GM19238 (cell line): ENCODE measurements at regions not wholly inside any gene's neighbourhood (a gene's known extent, or its start where the extent isn't known, plus 50 kb on each side); places are given as distances from the start of the nearest gene placed in this dataset.
"Not testable (repeated sequence)": the region's sequence is repeated elsewhere in the genome, so short reads cannot be mapped to it uniquely, and the experiment has no call there.

Experiments used
- DNase-seq: peaks from one replicate; pipeline ENCODE4 v3.0.0; 2011; ENCODE audit warnings: low spot score; ENCODE audit not compliant: insufficient read length

DNA sequence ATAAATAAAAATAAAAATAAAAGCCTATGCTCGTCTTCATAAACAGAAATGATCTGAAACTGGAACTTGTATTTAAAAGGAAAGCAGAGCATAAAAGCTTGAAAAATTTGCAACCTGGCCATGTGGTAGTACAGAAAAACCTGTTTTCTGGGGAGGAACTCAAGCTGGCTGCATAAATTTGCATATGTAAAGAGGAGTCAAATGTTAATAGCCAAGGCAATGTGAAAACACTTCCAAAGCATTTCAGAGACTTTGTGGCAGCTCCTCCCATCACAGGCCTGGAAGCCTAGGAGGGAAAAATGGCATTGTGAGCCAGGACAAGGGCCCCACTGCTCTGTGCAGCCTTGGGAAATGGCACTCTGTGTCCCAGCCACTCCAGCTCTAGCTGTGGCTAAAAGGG, 727.9 kb upstream of the DIAPH2 start:
- DNase-seq: no peak

DNA sequence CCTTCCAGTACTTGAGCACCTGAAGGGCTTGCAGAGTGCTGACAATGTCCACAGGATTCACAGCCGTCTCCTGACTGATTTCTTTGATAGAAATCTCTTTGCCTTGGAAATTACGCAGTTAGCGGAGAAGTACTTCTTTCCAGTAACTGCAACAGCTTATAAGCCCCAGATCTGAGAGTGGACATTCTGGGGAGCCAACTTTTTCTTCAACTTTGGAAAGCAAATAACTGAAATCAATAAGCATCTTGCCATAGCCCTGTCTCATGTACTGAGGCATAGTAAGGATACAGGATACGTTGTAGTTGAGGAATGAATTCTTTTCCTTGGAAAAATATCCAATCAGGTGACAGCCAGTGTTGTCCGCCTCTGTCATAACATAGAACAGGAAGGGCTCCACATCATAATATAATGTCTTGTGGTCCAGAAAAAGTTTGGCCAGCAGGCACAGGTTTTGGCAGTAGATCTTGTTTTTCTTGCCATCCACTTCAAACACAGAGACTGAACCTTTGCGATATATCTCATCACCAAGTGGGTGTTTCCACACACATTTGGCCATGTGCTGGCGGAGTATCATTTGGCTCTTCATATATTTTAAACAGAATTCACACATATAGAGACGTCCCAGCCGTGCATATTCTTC, 711.1 kb upstream of the DIAPH2 start:
- DNase-seq: not testable (repeated sequence)

DNA sequence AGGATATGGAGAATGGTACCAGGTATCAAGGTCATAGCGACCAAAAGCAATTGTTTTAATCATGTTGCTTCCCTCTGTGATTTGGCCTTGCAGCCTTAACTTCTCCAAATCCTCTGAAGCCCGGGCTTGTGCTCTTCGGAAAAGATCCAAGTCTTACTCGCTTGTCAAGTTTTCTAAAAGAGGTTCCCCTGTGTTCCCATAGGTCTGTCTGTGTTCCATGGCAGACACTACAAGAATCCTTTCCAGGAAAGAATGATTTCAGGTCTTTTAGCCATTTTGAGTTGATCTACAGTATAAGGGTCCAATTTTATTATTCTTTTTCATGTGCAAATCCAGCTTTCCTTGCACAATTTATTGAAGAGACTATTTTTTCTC, 710.6 kb upstream of the DIAPH2 start:
- no peak for DNase-seq

DNA sequence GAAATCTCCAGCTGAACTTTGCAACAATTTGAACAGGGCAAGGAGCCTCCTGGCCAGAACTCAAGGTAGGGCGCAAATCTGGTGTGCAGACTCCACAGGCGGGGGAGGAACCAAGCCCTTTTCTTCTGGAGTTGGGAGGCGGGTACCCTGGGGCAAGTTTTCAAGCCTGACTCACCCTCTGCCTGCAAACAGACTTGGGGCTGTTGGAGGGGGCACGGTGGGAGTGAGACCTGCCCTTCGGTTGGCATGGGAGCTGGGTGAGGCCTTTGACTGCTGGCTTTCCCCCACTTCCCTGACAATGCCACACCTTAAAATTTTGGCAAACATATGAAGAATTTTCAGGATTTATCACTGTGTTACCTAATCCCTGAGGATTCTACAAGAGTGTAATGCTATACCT, 709.8 kb upstream of the DIAPH2 start:
- no peak for DNase-seq

DNA sequence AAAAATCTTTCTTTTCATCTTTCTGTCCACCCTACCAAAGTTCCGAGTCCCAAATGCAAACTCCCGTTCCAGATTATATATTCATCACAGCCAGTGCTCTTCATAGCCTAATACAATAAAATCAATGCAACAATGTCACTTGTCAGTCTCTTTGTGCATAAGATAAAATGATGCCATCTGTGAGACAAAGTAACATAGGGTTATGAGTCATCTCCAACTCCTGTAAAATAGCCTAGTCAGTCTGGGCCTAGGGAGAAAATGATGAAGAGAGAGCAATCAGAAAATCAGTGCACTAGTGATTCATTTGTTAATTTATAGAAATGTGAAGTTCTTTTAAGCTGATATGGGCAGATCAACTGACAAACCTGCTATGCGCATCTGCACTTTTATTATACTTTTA, 689.1 kb upstream of the DIAPH2 start:
- no peak for DNase-seq

DNA sequence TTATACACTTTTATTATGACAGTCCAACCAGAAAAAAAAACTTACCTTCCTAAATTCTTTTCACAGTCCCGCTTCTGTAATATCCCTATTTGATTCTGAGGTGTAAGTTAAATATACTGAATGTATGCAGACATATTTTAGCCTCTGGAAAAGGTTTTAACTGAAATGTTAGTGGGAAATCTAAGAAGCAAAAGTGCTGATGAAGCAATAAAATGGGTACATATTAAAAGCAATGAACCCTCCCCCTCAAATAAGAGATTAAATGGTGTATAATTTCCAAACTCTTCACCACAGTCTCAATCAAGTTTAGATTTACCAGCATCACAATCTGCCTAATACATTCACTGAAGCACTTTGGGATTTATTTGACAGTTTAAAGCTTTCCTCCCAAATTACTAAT, 688.3 kb upstream of the DIAPH2 start:
- DNase-seq: no peak

DNA sequence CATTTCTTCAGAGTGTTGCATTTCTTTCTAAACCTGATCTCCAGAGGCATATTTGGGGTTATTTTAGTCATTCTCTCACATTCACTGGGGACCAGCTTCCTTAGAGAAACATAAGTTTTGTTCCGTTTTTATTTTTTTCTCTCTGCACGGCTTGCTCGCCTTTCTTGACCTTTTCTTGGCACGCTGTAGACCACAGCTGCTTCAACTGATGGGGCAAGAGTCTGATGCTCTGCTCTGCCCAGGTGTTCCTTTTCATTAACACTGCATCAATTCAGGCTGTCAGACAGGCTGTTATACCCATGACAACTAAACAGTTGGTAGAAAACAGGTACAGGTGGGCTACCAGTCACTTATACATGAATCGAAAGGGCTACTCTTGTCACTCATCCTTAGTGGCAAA, 682.2 kb upstream of the DIAPH2 start:
- no peak for DNase-seq

DNA sequence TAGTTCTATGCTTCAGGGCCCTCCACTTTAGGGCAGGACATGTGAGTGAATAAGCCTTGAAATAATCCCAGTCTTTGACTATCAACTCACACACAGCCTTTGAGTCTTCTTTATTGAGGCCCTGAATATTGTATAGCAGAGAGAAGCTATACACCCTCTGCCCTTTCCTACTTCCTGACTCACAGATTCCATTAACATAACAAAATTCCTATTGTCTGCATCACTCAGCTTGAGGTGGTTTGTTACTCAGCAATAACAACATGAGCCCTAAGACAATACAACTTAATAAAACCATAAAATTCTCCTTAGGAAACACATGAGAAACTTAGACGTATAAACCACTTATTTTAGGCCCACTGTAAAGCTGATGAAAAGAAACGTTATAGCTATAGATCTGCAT, 680.3 kb upstream of the DIAPH2 start:
- no peak for DNase-seq

DNA sequence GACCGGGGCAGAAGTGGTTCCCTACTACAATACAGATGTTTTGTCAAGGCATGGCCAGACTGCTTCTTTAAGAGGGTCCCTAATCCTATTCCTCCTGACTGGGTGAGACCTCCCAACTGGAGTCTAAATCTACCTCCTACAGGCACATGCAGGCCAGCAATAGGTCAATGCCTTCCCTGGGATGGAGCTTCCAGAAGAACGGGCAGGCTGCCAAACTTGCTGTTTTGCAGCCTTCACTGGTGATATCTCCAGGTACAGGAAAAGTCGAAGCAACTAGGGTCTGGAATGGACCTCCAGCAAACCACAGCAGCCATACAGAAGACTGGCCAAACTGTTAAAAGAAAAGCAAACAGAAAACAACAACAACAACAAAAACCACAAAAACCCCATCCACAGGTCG, 678.4 kb upstream of the DIAPH2 start:
- DNase-seq: no peak

DNA sequence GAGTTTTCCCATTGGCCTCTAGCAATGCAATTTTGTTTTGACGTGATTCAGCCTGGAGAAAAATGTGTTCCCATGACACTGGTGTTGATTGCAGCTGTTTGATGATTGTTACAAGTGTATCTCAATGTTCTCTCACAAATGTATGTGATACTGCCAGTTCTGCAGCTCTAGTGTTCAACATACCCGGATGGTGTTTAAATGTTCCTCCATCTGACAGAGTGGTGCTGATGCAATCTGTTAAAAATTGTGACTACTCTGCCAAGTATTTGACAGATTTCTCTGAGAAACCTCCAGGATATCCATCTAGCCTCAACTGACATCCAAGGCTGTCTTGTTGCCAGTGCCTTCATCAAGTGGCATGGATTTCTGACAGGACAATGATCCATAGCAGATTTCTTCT, 657.2 kb upstream of the DIAPH2 start:
- DNase-seq: no peak

DNA sequence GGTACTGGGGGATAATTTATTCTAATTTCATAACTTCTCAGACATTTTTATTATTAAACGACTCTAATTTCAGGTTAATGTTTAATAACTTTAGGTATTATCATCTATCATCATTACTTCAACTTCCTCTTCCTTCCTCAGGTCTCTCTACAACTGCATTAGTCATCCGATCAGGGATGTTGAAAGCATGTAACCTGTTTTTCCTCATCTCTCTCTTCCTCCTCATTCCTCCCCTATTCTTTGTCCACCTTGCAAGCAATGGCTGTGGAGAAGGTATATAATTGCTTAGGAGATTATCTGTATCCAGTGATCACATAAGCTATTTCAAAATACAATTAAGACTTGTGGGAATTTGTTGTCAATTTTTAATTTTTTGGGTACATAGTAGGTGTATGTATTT, 632.6 kb upstream of the DIAPH2 start:
- DNase-seq: no peak

DNA sequence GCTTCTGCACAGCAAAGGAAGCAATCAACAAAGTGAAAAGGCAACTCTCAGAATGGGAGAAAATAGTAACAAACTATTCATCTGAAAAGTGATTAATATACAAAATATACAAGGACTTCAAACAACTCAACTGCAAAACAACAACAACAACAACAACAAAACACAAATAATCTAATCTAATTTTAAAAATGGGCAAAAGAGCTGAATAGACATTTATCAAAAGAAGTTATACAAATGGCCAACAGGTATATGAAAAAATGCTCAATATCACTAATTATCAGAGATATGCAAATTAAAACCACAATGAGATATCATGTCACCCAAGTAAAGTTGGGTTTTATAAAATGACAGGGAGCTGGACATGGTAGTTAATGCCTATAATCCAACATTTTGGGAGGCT, 602.8 kb upstream of the DIAPH2 start:
- no peak for DNase-seq

DNA sequence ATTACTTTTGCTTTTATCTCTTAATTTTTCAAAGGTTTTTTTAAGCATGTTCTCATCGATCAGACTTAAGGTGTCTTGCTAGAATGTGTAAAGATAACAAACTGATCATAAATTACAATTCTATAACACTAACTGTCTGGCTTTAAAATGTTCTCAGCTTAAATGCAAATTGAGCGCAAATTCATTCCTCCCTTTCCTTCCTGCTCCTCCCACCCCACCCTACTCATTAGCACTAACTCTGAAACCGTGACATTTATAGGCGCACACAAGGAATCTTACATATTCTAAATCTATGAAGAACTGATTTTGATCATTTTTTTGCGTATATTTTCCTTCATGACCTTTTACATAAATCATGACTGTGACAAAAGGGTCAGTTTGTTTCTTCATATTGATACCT, 590.0 kb upstream of the DIAPH2 start:
- DNase-seq: no peak

DNA sequence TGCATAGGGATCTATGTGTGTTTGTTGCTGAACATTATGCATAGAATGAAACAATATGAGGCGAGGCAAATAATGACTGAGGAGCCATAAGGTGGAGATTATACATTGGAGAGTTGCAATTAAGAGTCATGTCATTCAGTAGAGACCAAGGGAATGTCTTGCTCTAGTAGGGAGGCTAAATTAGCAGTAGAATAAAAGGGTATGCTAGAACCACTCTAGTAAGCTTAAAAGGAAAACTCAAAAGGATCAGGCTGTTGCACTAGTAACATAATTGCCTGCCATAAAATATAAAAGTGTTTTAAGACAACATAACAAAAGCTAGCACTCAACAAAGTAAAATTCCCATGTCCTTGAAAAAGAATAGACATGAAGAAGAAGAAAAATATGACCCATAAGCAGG, 586.2 kb upstream of the DIAPH2 start:
- DNase-seq: no peak

DNA sequence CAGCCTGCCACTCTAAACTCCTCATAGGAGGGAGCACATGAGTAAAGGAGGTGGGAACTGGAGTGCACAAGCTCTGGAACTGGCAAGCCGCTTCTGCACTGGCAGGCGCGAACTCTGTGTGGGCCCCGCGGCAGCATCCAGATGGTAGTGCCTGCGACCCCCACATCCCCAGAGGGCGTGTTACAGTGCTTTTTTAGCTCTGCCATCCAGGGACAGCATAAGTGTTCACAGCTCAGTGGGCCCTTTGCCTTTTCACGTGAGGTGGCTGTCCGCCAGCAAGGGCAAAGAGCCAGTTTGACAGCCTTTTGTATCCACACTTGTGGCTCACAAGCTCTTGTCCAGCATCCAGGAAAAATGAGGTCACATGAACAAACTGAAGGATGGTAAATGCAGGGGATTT, 581.6 kb upstream of the DIAPH2 start:
- DNase-seq: no peak

DNA sequence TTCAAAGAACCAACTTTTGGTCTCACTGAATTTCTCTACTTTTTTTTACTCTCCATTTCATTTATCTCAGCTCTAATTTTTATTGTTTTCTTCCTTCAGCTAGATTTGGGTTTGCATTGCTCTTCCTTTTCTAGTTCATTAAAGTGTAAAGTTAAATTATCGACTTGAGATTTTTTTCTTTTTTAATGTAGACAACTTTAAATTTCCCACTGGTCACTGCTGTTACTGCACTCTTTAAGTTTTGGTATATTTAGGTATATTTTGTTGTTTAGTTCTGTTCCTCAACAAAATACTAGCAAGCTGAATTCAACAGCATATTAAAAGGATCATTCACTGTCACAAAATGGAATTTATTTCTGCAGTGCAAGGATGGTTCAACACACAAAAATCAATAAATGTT, 572.0 kb upstream of the DIAPH2 start:
- DNase-seq: no peak

DNA sequence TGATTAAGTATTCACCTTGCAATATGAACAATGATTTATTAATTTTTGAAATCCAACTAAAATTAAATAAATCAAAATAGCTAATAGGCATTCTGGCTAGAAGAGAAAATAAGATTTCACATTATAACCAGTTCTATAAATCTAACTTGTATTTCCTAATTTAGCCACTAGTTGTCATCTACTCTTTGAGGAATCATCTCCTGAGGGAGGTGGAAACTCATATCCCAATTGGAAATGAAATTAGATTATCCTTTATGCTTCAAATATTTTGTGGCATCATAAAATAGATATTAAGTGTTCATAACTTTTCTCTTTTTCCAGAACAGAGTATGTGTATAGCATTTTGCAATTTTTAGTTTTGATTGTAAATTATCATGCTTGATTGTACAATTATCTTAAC, 558.5 kb upstream of the DIAPH2 start:
- no peak for DNase-seq

DNA sequence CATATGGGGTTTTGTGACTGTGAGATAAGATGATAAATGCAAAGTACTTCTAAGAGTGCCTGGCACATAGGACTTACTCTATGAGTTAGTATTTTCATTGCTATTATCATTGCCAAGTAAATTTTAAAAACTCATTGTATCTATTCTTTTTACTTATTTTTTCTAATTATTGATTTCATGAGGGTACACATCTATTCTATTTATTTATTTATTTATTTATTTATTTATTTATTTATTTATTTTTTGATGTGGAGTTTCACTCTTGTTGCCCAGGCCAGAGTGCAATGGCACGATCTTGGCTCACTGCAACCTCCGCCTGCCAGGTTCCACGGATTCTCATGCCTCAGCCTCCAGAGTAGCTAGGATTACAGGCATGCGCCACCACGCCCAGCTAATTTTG, 556.6 kb upstream of the DIAPH2 start:
- not testable (repeated sequence) for DNase-seq

DNA sequence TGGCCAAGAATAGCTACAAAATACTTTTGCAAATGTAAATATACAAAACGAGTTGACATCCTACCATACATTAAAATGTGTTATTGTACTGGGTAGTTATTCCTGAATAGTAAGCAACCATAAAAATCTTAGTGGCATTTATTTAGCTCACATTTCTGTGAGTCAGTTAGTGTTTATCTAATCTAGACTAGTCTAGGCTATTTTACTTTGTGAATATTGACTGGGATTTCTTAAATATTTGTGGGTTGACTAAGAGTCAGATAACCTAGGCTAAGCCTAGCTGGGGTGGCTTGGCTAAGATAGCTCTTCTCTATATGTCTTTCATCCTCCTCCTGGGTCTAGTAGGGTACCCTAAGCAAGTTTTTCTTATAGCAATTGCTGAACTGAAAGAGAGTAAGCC, 543.8 kb upstream of the DIAPH2 start:
- no peak for DNase-seq

DNA sequence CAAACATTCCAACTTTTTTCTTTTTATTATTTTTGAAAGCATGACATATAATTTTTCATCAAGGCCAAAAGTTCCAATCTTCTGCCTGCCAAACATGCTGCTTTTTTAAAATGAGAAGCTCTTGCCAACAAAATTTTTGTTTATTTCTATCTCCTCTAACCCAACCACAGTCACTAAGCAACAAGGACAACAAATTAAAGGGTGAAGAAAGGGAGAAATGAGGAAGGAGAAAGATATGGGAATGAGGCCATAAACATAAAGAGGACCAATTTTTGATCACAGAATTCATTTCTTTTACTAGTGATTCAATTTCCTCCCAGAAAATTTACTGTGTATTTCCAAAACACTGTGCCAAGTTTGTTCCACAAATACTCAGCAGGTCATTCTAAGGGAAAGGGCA, 537.0 kb upstream of the DIAPH2 start:
- no peak for DNase-seq

DNA sequence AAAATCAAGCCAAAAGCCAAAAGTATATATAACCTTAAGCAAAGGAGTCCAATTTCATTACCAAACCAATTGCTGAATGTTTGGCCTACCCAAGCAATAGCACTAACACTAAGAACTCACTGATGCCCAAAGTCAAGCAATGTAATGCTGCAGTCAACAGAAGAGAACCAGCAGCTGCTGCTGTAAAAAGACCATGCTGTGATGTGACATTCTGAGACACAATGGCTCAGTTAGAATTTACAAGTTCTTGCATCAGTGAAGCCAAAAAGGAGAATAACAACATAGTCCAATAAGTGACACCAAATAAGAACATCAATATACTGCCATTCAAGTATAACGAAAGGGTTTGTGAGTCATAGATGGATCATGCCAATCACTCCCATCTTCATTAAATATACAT, 514.0 kb upstream of the DIAPH2 start:
- DNase-seq: no peak

DNA sequence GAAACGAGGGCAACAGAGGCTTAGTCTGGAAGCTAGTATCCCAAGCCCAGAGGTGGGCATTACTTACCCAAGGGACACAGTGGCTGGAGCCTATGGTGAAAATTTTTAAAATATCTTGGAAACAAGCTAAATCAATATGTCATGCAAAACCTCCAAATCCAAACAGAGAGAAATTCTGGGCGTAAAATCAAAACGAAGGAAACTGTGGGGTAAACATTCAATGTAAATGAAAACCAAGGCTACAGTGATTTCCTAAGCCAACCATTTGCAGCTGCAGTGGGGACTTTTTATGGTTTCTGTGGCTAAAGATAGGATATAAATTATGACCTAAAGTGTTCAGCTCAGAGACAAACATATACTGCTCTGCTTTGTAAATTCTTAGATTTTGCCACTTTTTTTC, 507.7 kb upstream of the DIAPH2 start:
- no peak for DNase-seq

DNA sequence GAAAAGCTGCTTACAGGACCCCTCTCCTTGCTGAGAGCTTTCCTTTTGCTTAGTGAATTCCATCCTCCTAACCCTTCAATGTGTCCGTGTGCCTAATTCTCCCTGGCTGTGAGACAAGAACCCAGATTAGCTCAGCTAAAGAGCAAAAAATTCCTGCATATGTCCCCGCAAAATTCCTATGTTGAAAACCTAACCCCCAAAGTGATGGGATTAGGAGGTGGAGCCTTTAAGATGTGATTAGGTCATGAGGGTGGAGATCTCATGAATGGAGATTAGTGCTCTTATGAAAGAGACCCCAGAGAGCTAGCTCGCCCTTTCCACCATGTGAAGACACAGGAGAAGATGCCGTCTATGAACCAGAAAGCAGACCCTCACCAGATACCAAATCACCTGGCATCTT, 503.0 kb upstream of the DIAPH2 start:
- no peak for DNase-seq

DNA sequence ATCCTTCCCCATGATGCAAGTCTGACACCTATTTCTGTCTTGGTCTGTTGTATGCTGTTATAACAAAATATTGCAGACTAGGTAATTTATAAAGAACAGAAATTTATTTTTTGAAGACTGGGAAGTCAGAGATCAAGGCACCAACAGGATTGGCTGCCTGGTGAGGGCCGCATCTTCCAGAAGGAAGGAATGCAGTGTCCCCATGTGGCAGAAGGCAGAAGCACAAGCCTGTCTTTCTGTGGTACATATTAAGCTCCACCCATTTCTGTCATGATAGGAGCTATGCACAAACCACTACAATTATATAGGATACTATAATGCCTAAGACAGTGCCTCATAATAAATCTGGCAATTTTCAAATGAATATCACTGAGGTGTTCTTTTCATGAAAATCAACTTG, 502.3 kb upstream of the DIAPH2 start:
- DNase-seq: no peak
